GM19043 (cell line): ENCODE measurements at regions not wholly inside any gene's neighbourhood (a gene's known extent, or its start where the extent isn't known, plus 50 kb on each side); places are given as distances from the start of the nearest gene placed in this dataset.

Experiments used
- ATAC-seq: cut with Tn5 transposase; IDR thresholded peaks from one replicate; pipeline ENCODE4 v1.9.1; 2021; ENCODE audit warnings: low read depth; ENCODE audit not compliant: unreplicated experiment

DNA sequence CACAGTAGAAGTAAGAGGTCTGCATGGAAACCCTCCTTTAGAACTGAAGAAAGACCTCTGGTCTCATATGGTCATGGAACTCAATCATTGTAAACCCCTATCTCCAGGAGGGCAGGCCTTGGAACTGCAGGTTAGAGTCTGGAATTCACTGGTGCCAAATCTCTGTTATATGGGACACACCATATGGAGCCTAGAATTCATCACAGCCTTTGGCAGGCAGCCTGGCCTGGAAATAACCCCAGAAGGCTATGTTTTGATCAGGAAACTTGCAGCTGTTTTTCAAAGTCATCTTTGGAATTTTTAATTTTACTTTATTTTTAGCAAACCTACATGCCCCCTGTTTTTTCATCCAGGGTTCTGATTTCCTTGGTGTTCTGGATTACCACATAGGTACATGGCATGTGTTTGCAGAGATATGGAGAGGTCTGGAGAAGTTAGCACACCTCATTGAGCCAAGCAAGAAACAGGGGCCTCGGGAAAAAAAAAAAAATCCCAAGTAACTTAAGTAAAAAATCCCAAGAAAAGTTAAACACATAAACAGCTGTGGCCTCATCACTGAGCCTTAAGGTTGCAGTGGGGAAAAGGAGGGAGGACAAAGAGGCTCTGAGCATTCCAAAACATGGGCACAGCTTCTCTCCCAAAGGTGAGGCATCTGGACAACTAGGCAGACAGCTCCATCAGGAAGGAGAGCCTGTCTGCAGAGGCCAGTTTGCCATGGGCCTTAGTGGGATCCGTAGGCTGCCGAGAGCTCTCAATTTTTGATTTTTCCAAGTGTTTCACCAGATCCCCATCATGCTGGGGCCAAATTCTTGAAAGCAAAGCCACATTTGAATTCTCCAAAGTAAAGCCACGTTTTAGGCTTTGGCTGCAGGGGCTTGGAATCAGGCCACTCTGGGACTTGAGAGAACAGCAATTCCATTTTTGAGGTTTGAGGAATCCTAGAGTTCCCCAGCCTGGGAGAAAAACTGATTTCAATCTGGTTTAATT, 339.6 kb upstream of the TBX3 start:
- ATAC-seq, result no peak

- no peak for ATAC-seq
Observed at GRCh38 chr12:115020091-115020490, 336.1 kb upstream of the TBX3 start.

DNA sequence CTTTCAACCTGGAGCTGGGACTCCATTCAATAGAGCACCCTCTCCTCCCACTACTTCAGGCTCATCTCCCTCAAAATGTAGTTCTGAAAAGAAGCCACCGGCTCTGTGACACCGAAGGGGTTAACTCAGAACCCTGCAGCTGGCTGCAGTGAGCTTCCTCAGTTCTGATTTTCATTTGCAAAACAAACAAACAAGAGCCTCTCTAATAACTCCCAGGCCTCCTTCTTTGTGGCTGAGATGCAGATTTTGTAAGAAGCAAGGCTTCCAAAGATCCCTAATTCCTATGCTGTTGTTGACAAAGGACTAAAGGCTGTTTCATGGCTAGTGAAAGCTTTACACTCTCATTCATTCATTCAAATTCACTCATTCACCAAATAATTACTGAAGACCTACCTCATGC, 333.4 kb upstream of the TBX3 start:
- ATAC-seq, result no peak

DNA sequence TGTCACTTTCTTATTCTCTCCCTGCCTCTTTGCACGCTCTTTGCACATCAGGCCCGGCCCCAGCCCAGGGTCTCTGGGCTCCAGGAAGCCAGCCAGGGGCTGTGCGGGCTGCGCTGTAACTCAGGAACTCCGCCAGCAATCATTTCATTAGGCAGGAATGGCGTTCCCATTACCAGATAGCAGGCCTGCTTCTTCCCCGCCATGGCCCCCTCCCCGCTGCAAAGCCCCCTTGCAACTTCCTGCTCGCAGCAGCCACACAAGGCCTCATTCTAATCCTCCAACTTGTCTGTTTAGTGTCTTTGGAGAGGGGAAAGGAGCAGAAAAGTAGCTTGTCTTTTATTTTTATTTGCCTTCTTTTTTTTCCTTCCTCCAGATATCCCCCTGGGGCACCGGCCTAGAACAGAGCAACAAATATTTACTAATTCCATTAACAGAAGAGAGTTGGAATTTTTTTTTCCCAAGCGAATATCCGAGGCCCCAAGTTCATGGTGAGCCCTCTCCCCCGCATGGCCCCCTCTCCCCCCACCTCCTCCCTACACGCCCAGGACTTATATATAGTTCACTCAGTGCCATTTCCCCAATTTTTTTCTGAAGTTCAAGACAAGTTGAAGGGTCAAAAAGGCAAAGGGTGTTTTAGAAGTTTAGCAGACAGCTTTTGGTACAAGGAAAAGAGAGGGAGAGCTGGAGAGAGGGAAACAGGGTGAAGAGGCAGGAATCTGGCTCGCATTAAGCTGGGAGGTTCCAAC, 329.4 kb upstream of the TBX3 start:
- ATAC-seq, result no peak

DNA sequence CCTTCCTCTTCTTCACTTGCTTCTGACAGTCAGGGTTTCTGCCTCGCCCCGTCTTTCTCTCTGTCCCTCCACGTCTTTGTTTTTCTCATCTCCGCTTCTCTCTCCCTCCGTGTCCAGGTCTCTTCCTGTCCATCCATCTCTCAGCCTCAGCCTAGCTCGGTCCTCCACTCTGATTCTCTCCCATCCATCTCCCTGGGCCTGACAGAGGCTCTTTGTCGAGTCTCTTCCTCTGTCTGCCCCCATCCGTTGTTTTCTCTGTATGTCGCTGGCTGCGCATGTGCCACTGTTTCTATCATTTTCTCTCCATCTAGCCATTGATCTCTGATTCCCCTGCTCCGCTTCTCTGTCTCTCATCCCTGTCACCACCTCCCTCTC, 328.9 kb upstream of the TBX3 start:
- no peak for ATAC-seq

DNA sequence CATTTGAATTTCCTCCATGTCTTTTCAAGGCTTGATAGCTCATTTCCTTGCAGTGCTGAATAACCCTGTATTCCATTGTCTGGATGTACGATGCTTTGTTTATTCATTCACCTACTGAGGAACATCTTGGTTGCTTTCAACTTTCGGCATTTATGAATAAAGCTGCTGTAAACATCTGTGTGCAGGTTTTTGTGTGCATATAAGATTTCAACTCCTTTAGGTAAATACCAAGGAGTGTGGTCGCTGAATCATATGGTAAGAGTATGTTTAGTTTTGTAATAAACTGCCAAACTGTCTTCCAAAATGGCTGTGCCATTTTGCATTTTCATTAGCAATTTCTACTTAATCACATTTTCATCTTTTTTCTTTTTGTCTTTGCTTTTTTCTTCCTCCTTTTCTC, 327.7 kb upstream of the TBX3 start:
- ATAC-seq, result no peak

DNA sequence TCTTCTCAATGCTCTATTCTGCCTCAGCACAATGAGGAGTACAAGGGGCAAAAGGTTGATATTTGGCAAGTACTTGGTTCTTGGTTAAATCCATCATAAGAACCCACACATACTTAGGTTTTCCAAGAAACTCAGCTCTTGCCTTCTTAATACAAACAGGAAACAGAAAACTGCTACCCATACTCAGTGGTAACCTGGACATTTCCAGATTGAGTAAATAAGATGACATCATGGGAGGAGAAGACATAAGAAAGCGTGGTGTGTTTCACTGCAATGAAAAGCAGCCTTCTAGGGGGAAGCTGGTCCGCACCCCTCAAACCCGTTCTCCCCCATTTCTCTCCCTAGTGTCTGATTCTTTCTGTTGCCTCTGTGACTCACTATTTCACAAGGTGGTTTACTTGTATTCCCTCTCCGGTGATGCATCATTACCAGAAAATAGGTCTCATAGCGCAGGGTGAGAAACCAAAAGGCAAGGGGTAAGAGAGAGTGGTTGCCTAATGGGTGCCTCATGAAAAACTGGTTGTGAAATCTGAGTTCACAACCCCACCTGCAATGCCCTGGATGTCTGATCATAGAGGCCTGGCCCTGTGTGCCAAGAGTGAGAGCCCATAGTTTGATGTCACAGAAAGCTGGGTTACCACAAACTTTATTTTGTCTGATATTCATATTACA, 326.5 kb upstream of the TBX3 start:
- ATAC-seq, result no peak

DNA sequence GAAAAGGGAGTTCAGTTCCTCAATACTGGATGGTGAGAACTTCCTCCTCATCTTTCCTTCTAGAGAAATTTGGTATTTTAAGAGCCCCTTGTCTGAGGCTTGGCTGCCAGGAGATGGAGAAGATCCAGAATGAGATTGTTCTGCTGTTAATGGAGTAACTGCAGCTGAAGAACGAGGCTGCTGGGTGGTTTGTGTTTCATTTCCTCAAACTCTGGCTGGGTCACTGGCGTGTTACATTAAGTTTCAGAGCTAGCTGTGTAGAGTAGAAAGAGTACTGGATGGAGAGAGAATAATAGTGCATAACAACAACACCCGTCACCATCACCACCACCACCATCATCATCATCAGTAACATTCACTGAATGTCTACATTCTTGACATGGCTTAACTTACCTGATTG, 325.0 kb upstream of the TBX3 start:
- peak; percentile 83 for ATAC-seq

GRCh38 chr12:115004470-115005146, 320.6 kb upstream of the TBX3 start:
- no peak for ATAC-seq

DNA sequence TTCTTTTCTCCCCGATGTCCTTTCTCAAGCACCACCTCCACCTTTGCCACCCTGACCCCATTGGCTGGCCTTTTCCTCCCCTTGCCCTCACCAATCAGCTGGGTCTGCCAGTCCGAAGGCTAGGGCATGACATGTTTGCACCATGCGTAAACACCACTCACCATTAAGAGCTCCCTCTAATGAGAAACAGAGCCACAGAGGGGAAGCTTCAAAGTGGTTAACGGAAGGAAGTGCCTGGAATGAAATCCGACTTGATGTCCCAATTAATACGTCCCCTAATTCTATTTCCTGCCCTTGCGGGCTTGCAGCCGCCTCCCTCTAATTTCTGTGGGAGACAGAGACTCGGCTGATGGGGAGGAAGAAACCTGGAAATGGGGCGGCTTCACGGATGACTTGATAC, 318.5 kb upstream of the TBX3 start:
- ATAC-seq, result no peak

- no peak for ATAC-seq
Observed at GRCh38 chr12:115001571-115002180, 317.7 kb upstream of the TBX3 start.

GRCh38 chr12:115000038-115000437, 316.1 kb upstream of the TBX3 start:
- no peak for ATAC-seq

DNA sequence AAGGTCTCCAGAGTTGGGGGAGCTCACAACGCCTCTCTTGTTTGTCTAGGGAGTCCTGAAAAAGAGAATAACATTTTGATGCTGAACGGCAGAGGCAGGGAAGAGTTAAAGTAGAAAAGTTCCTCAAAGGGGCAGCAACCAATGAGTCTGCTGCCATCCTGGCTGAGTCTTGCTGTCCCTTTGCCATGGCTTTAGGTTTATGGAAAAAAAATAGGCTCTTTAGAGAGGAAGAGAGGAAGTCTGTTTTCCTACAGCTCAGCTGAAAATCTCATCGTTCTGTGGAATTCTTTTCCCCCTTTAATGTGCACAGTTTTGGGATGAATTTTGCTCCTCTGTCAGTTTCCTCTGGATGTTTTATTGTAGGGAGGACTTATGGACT, 314.8 kb upstream of the TBX3 start:
- no peak for ATAC-seq

GRCh38 chr12:114998118-114998749, 314.3 kb upstream of the TBX3 start:
- no peak for ATAC-seq

DNA sequence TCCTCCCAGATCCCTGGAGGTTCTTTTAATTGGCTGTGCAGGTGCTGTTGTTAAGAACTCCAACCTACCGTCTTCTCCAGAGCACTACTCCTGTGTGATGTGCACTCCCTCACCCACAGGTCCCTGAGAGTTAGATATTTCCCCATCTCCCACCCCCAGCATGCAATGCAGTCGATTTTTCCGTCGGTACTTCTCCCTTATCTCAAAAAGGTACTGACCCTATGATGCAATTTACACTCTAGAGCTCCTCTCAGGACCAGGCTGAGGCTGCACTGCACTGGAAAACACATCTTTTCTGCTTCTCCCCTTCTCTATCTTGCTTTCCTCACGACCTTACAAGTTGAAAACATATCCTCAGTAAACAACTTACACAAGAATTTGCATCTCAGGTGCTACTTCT, 312.4 kb upstream of the TBX3 start:
- ATAC-seq, result no peak

GRCh38 chr12:114995891-114996290, 311.9 kb upstream of the TBX3 start:
- no peak for ATAC-seq

GRCh38 chr12:114993165-114993564, 309.2 kb upstream of the TBX3 start:
- no peak for ATAC-seq

- no peak for ATAC-seq
Observed at GRCh38 chr12:114992443-114992842, 308.5 kb upstream of the TBX3 start.

- ATAC-seq, result no peak
Observed at GRCh38 chr12:114990381-114990780, 306.4 kb upstream of the TBX3 start.

GRCh38 chr12:114986849-114987248, 302.9 kb upstream of the TBX3 start:
- no peak for ATAC-seq
